Liver (tissue), 8 donors: ENCODE measurements at regions not wholly inside any gene's neighbourhood (a gene's known extent, or its start where the extent isn't known, plus 50 kb on each side); places are given as distances from the start of the nearest gene placed in this dataset.

Experiments used
- DNase-seq: peaks from one replicate; pipeline ENCODE4 v3.0.0-alpha.2; 2017; ENCODE audit warnings: low spot score
- H3K27ac ChIP-seq, 2 donors: one replicate each; pipeline ENCODE4 v1.7.0; 2013; ENCODE audit warnings: inconsistent platforms in 2 of 2, low read length in 2 of 2, control low read depth in 1 of 2, low read depth in 1 of 2, mild to moderate bottlenecking in 1 of 2
- H3K27me3 ChIP-seq, 4 donors: one replicate each; pipeline versions ENCODE4 v1.6.1 to v1.7.0; 2013; ENCODE audit warnings: low read length in 3 of 4, inconsistent platforms in 1 of 4, mild to moderate bottlenecking in 1 of 4, moderate library complexity in 1 of 4; ENCODE audit not compliant: control insufficient read depth in 4 of 4, insufficient read depth in 4 of 4
- H3K36me3 ChIP-seq, 4 donors: one replicate each; pipeline versions ENCODE4 v1.6.1 to v1.7.0; 2013; ENCODE audit warnings: low read length in 3 of 4, mild to moderate bottlenecking in 3 of 4, low read depth in 1 of 4, moderate library complexity in 1 of 4; ENCODE audit not compliant: control insufficient read depth in 4 of 4, insufficient read depth in 3 of 4
- H3K4me1 ChIP-seq, 4 donors: one replicate each; pipeline versions ENCODE4 v1.6.1 to v1.7.0; 2013; ENCODE audit warnings: low read length in 3 of 4, mild to moderate bottlenecking in 3 of 4, moderate library complexity in 1 of 4; ENCODE audit not compliant: control insufficient read depth in 4 of 4, insufficient read depth in 4 of 4
- H3K4me3 ChIP-seq, 3 donors: one replicate each; pipeline versions ENCODE4 v1.6.1 to v1.7.0; 2013; ENCODE audit warnings: low read length in 3 of 3, control low read depth in 1 of 3, low read depth in 1 of 3, mild to moderate bottlenecking in 1 of 3
- H3K9ac ChIP-seq, 2 donors: one replicate each; pipeline ENCODE4 v1.7.0; 2013; ENCODE audit warnings: low read length in 2 of 2, mild to moderate bottlenecking in 2 of 2, moderate library complexity in 2 of 2, control low read depth in 1 of 2, low read depth in 1 of 2
- H3K9me3 ChIP-seq, 4 donors: one replicate each; pipeline versions ENCODE4 v1.6.1 to v1.7.0; 2013; ENCODE audit warnings: low read length in 3 of 4; ENCODE audit not compliant: control insufficient read depth in 4 of 4
- EGR1 ChIP-seq, 2 donors: IDR thresholded peaks; 2 replicates each; pipeline ENCODE4 v1.6.1; 2016 to 2018; ENCODE audit warnings: antibody characterized with exemption in 2 of 2, low read depth in 2 of 2
- FOXA1 ChIP-seq: IDR thresholded peaks from 2 replicates; pipeline ENCODE4 v1.6.1; 2016; ENCODE audit warnings: antibody characterized with exemption
- FOXA2 ChIP-seq: IDR thresholded peaks from 2 replicates; pipeline ENCODE4 v1.6.1; 2016; ENCODE audit warnings: antibody characterized with exemption
- GABPA ChIP-seq, 2 donors: IDR thresholded peaks in 1 of 2; conservative IDR thresholded peaks in 1 of 2; 2 replicates each; pipeline ENCODE4 v1.6.1; 2016; ENCODE audit warnings: antibody characterized with exemption in 2 of 2, mild to moderate bottlenecking in 1 of 2, moderate library complexity in 1 of 2
- HNF4A ChIP-seq, 2 donors: conservative IDR thresholded peaks; 2 replicates each; pipeline ENCODE4 v1.6.1; 2016; ENCODE audit warnings: antibody characterized with exemption in 2 of 2, mild to moderate bottlenecking in 2 of 2
- HNF4G ChIP-seq: IDR thresholded peaks from 2 replicates; pipeline ENCODE4 v1.6.1; 2016; ENCODE audit warnings: antibody characterized with exemption
- JUND ChIP-seq, 2 donors: IDR thresholded peaks; 2 replicates each; pipeline ENCODE4 v1.6.1; 2016; ENCODE audit warnings: antibody characterized with exemption in 2 of 2
- NR2F2 ChIP-seq: IDR thresholded peaks from 2 replicates; pipeline ENCODE4 v1.6.1; 2016; ENCODE audit warnings: antibody characterized with exemption
- RAD21 ChIP-seq, 2 donors: IDR thresholded peaks; 2 replicates each; pipeline ENCODE4 v1.6.1; 2016; ENCODE audit warnings: antibody characterized with exemption in 2 of 2, mild to moderate bottlenecking in 2 of 2
- RXRA ChIP-seq, 2 donors: IDR thresholded peaks; 2 replicates each; pipeline ENCODE4 v1.6.1; 2017 to 2018; ENCODE audit warnings: antibody characterized with exemption in 2 of 2, mild to moderate bottlenecking in 1 of 2
- SP1 ChIP-seq: IDR thresholded peaks from 2 replicates; pipeline ENCODE4 v1.6.1; 2018; ENCODE audit warnings: antibody characterized with exemption, mild to moderate bottlenecking
- TAF1 ChIP-seq: conservative IDR thresholded peaks from 2 replicates; pipeline ENCODE4 v1.6.1; 2016; ENCODE audit warnings: antibody characterized with exemption, mild to moderate bottlenecking
- YY1 ChIP-seq: IDR thresholded peaks from 2 replicates; pipeline ENCODE4 v1.6.1; 2016; ENCODE audit warnings: antibody characterized with exemption, mild to moderate bottlenecking
- WGBS: extraction: QIAGEN DNeasy Blood & Tissue Kit; methylation state at CpG from one replicate; pipeline ENCODE4 v1.1.7; 2013; 5-methylcytosine and 5-hydroxymethylcytosine counted together
- TF ChIP-seq, protein P1 (sequence below): fragments of 150-350 bp; IDR thresholded peaks from 2 replicates; pipeline ENCODE4 v1.5.1; 2017; ENCODE audit warnings: improper control_type of control experiment, low read depth, low read length; ENCODE audit not compliant: missing input control
- TF ChIP-seq, protein P2 (sequence below): IDR thresholded peaks from 2 replicates; pipeline ENCODE4 v1.6.1; 2016; ENCODE audit warnings: antibody characterized with exemption, mild to moderate bottlenecking
- TF ChIP-seq, protein P3 (sequence below): IDR thresholded peaks from 2 replicates; pipeline ENCODE4 v1.6.1; 2016; ENCODE audit warnings: antibody characterized with exemption
- TF ChIP-seq, protein P4 (sequence below): IDR thresholded peaks from 2 replicates; pipeline ENCODE4 v1.6.1; 2016; ENCODE audit warnings: antibody characterized with exemption
- TF ChIP-seq, protein P5 (sequence below): IDR thresholded peaks from 2 replicates; pipeline ENCODE4 v1.6.1; 2016; ENCODE audit warnings: antibody characterized with exemption
- donor health status: healthy.
- donor health status: healthy.
- donor health status: healthy.
- donor health status: healthy.
- donor health status: healthy.

DNA sequence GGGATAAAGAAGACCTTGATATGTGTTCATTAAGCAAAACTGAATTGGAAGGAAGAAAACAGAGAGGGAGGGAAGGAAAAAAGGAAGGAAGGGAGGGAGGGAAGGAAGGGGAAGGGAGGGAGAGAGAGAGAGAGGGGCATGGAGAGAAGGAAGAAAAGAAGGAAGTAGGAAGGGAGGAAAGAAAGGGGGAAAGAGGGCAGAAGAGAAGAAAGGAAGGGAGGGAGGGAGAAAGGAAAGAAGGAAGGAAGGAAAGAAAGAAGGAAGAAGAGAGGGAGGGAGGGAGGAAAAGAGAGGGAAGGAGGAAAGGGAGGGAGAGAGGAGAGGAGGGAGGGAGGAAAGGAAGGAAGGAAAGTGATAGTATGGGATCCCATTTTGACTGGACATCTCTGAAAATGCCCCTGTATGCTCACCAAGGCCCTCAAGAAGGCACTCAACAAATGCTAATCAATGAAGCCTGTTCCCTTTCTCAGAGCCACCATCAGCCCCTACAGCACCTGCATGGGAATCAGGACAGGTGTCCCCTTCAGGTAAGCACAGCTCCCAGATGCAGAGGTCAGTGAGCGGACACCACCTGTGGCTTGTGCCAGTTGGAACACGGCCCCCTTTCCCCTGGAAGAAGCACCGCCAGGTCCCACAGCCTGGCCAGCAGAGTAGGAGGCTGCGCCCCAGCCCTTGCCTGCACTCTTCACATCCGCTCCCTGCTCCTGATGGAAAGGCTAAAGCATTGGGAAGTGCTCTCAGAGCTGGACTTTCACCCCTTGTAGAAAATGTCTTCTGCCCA lies 161.4 kb upstream of the DIO3 start:
- TF ChIP-seq NR2F2 (no peak), RAD21 (IDR thresholded peaks at IDR 0.05) (no peak), TAF1 (no peak), GABPA (IDR thresholded peaks at IDR 0.05 in 1 of 2, conservative IDR thresholded peaks at IDR 0.05 in 1 of 2) (no peak), SP1 (no peak), JUND (IDR thresholded peaks at IDR 0.05) (no peak)
- TF ChIP-seq, protein P1, sequence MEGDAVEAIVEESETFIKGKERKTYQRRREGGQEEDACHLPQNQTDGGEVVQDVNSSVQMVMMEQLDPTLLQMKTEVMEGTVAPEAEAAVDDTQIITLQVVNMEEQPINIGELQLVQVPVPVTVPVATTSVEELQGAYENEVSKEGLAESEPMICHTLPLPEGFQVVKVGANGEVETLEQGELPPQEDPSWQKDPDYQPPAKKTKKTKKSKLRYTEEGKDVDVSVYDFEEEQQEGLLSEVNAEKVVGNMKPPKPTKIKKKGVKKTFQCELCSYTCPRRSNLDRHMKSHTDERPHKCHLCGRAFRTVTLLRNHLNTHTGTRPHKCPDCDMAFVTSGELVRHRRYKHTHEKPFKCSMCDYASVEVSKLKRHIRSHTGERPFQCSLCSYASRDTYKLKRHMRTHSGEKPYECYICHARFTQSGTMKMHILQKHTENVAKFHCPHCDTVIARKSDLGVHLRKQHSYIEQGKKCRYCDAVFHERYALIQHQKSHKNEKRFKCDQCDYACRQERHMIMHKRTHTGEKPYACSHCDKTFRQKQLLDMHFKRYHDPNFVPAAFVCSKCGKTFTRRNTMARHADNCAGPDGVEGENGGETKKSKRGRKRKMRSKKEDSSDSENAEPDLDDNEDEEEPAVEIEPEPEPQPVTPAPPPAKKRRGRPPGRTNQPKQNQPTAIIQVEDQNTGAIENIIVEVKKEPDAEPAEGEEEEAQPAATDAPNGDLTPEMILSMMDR = no peak

DNA sequence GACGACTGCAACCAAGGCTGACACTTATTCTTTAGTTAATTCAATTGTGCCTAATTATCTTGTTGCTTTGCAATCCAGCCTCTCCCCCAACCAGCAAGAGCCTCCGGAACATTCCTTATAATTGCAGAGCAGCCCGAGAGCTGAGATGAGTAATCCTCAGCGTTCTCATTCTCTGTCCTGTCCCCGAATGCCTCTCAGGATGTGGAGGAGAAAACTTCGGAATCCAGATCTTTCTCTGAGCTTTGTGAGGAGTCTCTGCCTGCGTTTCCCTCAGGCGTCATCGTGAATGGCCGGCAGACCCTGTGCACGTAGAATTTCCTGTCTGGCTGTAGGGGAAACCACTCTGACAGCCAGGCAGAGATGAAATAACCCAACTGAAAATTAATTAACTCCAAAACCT lies 160.5 kb upstream of the DIO3 start:
- peaks cover 0 to 2% (median 0%) of the 10 kb centered on the region in 4 donors for H3K27me3 ChIP-seq
- H3K27ac ChIP-seq = no peak overlapping the region
- no peak overlapping the region for H3K4me3 ChIP-seq
- DNase-seq = no peak
- TF ChIP-seq GABPA (IDR thresholded peaks at IDR 0.05 in 1 of 2, conservative IDR thresholded peaks at IDR 0.05 in 1 of 2) (no peak), FOXA1 (no peak), FOXA2 (no peak), JUND (IDR thresholded peaks at IDR 0.05) (no peak), HNF4G (no peak), RXRA (IDR thresholded peaks at IDR 0.05) (no peak), YY1 (no peak), NR2F2 (no peak), EGR1 (IDR thresholded peaks at IDR 0.05; ENCODE audit: low read depth in 2 of 2) (no peak), HNF4A (conservative IDR thresholded peaks at IDR 0.05) (no peak), RAD21 (IDR thresholded peaks at IDR 0.05) (no peak)
- TF ChIP-seq, protein P2, sequence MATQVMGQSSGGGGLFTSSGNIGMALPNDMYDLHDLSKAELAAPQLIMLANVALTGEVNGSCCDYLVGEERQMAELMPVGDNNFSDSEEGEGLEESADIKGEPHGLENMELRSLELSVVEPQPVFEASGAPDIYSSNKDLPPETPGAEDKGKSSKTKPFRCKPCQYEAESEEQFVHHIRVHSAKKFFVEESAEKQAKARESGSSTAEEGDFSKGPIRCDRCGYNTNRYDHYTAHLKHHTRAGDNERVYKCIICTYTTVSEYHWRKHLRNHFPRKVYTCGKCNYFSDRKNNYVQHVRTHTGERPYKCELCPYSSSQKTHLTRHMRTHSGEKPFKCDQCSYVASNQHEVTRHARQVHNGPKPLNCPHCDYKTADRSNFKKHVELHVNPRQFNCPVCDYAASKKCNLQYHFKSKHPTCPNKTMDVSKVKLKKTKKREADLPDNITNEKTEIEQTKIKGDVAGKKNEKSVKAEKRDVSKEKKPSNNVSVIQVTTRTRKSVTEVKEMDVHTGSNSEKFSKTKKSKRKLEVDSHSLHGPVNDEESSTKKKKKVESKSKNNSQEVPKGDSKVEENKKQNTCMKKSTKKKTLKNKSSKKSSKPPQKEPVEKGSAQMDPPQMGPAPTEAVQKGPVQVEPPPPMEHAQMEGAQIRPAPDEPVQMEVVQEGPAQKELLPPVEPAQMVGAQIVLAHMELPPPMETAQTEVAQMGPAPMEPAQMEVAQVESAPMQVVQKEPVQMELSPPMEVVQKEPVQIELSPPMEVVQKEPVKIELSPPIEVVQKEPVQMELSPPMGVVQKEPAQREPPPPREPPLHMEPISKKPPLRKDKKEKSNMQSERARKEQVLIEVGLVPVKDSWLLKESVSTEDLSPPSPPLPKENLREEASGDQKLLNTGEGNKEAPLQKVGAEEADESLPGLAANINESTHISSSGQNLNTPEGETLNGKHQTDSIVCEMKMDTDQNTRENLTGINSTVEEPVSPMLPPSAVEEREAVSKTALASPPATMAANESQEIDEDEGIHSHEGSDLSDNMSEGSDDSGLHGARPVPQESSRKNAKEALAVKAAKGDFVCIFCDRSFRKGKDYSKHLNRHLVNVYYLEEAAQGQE = no peak
- TF ChIP-seq, protein P3, sequence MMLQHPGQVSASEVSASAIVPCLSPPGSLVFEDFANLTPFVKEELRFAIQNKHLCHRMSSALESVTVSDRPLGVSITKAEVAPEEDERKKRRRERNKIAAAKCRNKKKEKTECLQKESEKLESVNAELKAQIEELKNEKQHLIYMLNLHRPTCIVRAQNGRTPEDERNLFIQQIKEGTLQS = no peak
- TF ChIP-seq, protein P4, sequence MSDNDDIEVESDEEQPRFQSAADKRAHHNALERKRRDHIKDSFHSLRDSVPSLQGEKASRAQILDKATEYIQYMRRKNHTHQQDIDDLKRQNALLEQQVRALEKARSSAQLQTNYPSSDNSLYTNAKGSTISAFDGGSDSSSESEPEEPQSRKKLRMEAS = no peak
- TF ChIP-seq, protein P5, sequence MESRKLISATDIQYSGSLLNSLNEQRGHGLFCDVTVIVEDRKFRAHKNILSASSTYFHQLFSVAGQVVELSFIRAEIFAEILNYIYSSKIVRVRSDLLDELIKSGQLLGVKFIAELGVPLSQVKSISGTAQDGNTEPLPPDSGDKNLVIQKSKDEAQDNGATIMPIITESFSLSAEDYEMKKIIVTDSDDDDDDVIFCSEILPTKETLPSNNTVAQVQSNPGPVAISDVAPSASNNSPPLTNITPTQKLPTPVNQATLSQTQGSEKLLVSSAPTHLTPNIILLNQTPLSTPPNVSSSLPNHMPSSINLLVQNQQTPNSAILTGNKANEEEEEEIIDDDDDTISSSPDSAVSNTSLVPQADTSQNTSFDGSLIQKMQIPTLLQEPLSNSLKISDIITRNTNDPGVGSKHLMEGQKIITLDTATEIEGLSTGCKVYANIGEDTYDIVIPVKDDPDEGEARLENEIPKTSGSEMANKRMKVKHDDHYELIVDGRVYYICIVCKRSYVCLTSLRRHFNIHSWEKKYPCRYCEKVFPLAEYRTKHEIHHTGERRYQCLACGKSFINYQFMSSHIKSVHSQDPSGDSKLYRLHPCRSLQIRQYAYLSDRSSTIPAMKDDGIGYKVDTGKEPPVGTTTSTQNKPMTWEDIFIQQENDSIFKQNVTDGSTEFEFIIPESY = no peak
- H3K9ac ChIP-seq = no peak overlapping the region
- H3K9me3 ChIP-seq = no peaks in the 10 kb centered on the region
- peaks cover 3 to 8% (median 7%) of the 10 kb centered on the region in 4 donors for H3K4me1 ChIP-seq
- no peaks in the 10 kb centered on the region for H3K36me3 ChIP-seq
- 55% methylated on average over 11 of the region's 11 CpGs for WGBS

More for the DNA sequence above, 161.4 kb upstream of the DIO3 start:
- 94% methylated on average over 5 of the region's 5 CpGs for WGBS
- Histone ChIP-seq H3K4me3 (no peak overlapping the region), H3K9ac (no peak overlapping the region), H3K9me3 (no peaks in the 10 kb centered on the region), H3K27ac (no peak overlapping the region), H3K27me3 (peaks cover 0 to 2% (median 0%) of the 10 kb centered on the region in 4 donors), H3K36me3 (no peaks in the 10 kb centered on the region), H3K4me1 (peaks cover 3 to 8% (median 4%) of the 10 kb centered on the region in 4 donors)
- DNase-seq = no peak
